ENCODE measurements at regions not wholly inside any gene's neighbourhood (a gene's known extent, or its start where the extent isn't known, plus 50 kb on each side); places are given as distances from the start of the nearest gene placed in this dataset.

DNA sequence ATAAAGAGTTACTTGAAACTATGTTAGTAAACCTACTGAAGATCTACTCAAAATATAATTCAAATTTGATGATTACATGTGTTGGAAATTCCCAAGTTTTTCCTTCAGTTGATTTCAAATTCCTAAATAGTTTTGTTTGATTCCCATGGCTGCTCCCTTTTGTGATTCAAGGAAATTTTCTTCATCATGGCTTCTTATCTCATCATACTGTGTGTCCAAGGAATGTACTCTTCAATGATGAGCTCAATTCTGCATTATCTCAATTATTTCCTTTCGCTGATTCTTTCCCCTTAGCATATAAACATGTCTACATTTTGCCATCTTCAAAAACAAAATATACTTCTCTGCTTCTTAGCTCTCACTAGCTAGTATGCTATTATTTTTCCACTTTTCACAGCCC, 460.4 kb upstream of the NAALADL2 start:
- Histone ChIP-seq H3K4me1 (no peaks in the 10 kb centered on the region), H3K27me3 (no peaks in the 10 kb centered on the region), H3K4me3 (no peak overlapping the region), H3K27ac (no peak overlapping the region), H3K36me3 (no peaks in the 10 kb centered on the region), H3K9me3 (peaks cover 0 to 9% (median 0%) of the 10 kb centered on the region in 11 donors)
- intact Hi-C loops (cut with DNase I), result loop anchor here in 1 of 10 donors (10.0 kb wide), 1 partner anchor 496 kb away; no protein-coding TSS in a partner anchor
- ATAC-seq (no peak), DNase-seq (no peak)
- 75 to 80% methylated on average over 1 of the region's 1 CpG for WGBS, 2 donors
- TF ChIP-seq, protein P1, sequence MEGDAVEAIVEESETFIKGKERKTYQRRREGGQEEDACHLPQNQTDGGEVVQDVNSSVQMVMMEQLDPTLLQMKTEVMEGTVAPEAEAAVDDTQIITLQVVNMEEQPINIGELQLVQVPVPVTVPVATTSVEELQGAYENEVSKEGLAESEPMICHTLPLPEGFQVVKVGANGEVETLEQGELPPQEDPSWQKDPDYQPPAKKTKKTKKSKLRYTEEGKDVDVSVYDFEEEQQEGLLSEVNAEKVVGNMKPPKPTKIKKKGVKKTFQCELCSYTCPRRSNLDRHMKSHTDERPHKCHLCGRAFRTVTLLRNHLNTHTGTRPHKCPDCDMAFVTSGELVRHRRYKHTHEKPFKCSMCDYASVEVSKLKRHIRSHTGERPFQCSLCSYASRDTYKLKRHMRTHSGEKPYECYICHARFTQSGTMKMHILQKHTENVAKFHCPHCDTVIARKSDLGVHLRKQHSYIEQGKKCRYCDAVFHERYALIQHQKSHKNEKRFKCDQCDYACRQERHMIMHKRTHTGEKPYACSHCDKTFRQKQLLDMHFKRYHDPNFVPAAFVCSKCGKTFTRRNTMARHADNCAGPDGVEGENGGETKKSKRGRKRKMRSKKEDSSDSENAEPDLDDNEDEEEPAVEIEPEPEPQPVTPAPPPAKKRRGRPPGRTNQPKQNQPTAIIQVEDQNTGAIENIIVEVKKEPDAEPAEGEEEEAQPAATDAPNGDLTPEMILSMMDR (IDR thresholded peaks at IDR 0.05), result no peak

DNA sequence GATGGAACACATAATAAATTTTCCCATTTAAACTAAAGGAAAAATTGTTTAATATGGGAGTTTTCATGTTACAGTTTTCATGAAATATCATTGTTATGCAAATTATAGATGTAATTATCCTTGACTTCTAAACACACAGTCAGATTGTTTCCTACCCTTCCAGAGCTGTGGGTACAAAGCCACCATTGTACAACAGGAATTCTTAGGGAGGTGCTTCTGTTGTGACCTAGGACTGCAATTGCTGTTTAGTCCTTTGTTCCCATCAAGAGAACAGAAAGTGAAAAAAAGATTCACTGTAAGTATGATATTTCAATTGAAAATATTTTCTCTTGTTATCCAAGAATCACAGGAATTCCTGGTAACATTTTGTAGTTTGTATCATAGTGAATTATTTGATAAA, 455.3 kb upstream of the NAALADL2 start:
- no peak for ATAC-seq
- H3K4me3 ChIP-seq, result no peak overlapping the region
- no peak overlapping the region for H3K27ac ChIP-seq
- no peaks in the 10 kb centered on the region for H3K36me3 ChIP-seq
- no peaks in the 10 kb centered on the region for H3K4me1 ChIP-seq
- no peaks in the 10 kb centered on the region for H3K27me3 ChIP-seq
- TF ChIP-seq, protein P1 (IDR thresholded peaks at IDR 0.05), result no peak
- intact Hi-C loops (cut with DNase I), result no loop called here
- no peak for DNase-seq
- peaks cover 0 to 15% (median 0%) of the 10 kb centered on the region in 11 donors for H3K9me3 ChIP-seq

DNA sequence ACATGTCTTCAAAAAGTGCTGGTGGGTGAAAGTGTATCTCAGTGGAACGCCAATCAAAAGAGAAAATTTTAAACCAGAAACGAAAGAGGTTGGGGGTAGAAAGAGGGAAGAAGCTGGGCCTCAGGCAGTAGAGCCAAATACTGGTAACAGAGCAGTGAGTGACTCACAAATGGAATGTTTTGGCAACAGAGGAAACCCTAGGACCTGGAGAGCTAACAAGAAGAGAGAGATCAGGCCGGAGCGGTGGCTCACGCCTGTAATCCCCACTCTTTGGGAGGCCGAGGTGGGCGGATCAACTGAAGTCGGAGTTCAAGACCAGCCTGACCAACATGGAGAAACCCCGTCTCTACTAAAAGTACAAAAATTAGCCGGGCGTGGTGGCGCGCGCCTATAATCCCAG, 450.8 kb upstream of the NAALADL2 start:
- intact Hi-C loops (cut with DNase I), result no loop called here
- WGBS, 2 donors, result 84 to 94% methylated on average over 14 of the region's 14 CpGs
- H3K4me1 ChIP-seq, result no peaks in the 10 kb centered on the region

DNA sequence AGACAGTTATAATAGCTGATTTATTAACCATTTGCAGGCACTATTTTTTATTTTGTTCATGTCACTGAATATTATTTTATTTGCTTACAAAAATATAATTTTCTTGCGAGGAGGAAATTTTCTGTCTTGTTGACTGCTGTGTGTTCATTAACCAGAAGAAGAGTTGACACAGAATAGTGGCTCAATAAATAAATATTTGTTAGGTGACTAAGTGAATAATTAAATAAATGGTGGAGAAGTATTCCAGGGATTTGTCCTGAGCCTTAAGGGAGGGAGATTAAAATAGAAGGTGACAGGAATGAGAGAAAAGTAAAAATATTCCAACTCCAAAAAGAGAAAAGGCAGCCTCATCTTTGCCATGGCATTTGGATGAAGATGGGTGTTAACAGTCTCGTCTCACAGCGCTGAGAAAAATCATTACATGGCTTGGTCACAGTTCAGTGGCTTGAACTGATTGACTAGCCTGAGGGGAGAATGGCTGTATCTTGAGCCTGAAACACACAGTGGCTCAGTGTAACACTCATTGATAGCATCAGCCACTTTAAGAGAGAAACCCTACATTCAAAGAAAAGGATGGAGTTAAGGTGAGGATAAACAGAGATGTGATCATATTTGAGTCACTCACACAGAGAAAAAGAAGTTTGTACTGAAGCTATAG, 449.9 kb upstream of the NAALADL2 start:
- 77 to 93% methylated on average over 3 of the region's 3 CpGs for WGBS, 2 donors

More for the DNA sequence above, 450.8 kb upstream of the NAALADL2 start:
- DNase-seq (no peak), ATAC-seq (no peak)
- H3K27me3 ChIP-seq, result no peaks in the 10 kb centered on the region
- peaks cover 0 to 6% (median 0%) of the 10 kb centered on the region in 11 donors for H3K9me3 ChIP-seq
- H3K27ac ChIP-seq, result no peak overlapping the region
- TF ChIP-seq, protein P1 (IDR thresholded peaks at IDR 0.05), result no peak
- no peak overlapping the region for H3K4me3 ChIP-seq
- H3K36me3 ChIP-seq, result no peaks in the 10 kb centered on the region

More for the DNA sequence above, 449.9 kb upstream of the NAALADL2 start:
- ATAC-seq (no peak), DNase-seq (no peak)
- TF ChIP-seq, protein P1 (IDR thresholded peaks at IDR 0.05), result no peak
- intact Hi-C loops (cut with DNase I), result no loop called here
- H3K9me3 ChIP-seq, result peaks cover 0 to 6% (median 0%) of the 10 kb centered on the region in 11 donors
- no peaks in the 10 kb centered on the region for H3K27me3 ChIP-seq
- no peaks in the 10 kb centered on the region for H3K36me3 ChIP-seq
- no peaks in the 10 kb centered on the region for H3K4me1 ChIP-seq
- no peak overlapping the region for H3K27ac ChIP-seq
- H3K4me3 ChIP-seq, result no peak overlapping the region

All from heart right ventricle (tissue), 16 donors.